Lower lobe of right lung (tissue), 2 donors: ENCODE measurements at regions not wholly inside any gene's neighbourhood (a gene's known extent, or its start where the extent isn't known, plus 50 kb on each side); places are given as distances from the start of the nearest gene placed in this dataset.

Experiments
- ATAC-seq, 2 donors: fragments of 200-7000 bp; cut with Tn5 transposase; one replicate each; pipeline ENCODE4 v1.9.1; 2020 to 2022; ENCODE audit warnings: mild to moderate bottlenecking in 2 of 2, moderate library complexity in 2 of 2
- DNase-seq: peaks from one replicate; pipeline ENCODE4 v3.0.0-alpha.2; 2020
- H3K27ac ChIP-seq: fragments of 200-600 bp; one replicate; pipeline ENCODE4 v1.8.0; 2022
- H3K27me3 ChIP-seq: fragments of 200-600 bp; one replicate; pipeline ENCODE4 v1.8.0; 2022; ENCODE audit warnings: low read depth
- H3K36me3 ChIP-seq: fragments of 200-600 bp; one replicate; pipeline ENCODE4 v1.8.0; 2022; ENCODE audit warnings: mild to moderate bottlenecking
- H3K4me1 ChIP-seq: fragments of 200-600 bp; one replicate; pipeline ENCODE4 v1.8.0; 2022
- H3K4me3 ChIP-seq: fragments of 200-600 bp; one replicate; pipeline ENCODE4 v1.8.0; 2022; ENCODE audit warnings: mild to moderate bottlenecking
- H3K9me3 ChIP-seq: fragments of 200-600 bp; one replicate; pipeline ENCODE4 v1.8.0; 2022
- intact Hi-C: fragments of 100-400 bp; cut with DNase I; formaldehyde crosslinking; loops from one replicate; pipeline ENCODE4 v1.11.0; 2022
- TF ChIP-seq, protein P1 (sequence below): fragments of 200-600 bp; IDR thresholded peaks from one replicate; pipeline ENCODE4 v1.8.0; 2022; ENCODE audit warnings: antibody characterized with exemption, mild to moderate bottlenecking
- donor health status: DM: no; HTN: yes; CAD: no; lungs with severe emphysema.

DNA sequence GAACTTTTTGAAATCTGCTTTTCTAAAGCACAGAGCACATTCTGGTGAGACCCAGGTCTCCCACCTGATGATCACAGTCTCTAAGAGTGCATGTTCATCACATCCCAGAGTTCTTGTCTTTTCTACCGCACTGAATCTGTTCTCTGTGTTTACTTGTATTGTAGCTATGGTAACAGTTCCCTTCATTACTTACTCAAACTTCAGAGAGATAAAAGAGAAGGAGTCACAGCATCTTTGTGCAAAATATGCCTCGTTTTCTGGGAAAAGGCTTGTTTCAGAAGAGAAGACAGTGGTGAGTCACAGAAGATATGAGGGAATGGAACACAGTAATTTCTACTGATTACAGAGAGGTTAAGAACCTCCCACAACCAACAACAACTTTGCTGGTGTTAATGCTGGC, 580.6 kb downstream of the PLA2G4A start:
- Histone ChIP-seq H3K4me3 (no peak overlapping the region), H3K9me3 (no peaks in the 10 kb centered on the region), H3K27me3 (no peaks in the 10 kb centered on the region), H3K36me3 (no peaks in the 10 kb centered on the region), H3K27ac (no peak overlapping the region), H3K4me1 (no peaks in the 10 kb centered on the region)
- DNase-seq: no peak
- ATAC-seq: no peak
- TF ChIP-seq, protein P1, sequence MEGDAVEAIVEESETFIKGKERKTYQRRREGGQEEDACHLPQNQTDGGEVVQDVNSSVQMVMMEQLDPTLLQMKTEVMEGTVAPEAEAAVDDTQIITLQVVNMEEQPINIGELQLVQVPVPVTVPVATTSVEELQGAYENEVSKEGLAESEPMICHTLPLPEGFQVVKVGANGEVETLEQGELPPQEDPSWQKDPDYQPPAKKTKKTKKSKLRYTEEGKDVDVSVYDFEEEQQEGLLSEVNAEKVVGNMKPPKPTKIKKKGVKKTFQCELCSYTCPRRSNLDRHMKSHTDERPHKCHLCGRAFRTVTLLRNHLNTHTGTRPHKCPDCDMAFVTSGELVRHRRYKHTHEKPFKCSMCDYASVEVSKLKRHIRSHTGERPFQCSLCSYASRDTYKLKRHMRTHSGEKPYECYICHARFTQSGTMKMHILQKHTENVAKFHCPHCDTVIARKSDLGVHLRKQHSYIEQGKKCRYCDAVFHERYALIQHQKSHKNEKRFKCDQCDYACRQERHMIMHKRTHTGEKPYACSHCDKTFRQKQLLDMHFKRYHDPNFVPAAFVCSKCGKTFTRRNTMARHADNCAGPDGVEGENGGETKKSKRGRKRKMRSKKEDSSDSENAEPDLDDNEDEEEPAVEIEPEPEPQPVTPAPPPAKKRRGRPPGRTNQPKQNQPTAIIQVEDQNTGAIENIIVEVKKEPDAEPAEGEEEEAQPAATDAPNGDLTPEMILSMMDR: no peak
- intact Hi-C loops: no loop called here

DNA sequence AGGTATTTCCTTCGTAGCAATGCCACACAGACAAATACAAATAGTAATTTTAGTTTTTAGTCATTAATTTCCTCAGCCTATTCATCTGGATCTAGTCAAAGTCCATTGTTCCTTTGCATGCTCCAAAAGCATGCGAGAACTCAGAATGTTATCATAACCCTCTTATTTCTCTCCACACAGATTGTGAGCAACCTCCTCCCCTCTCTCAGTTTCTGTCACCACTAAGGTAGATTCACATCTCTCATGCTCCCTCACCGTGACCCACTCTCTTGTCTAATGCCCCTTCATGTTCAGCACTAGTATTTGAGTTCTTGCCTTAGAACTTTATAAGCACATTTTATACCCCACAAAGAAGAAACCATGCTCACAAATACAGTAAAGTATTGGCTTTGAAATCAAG, 582.4 kb downstream of the PLA2G4A start:
- Histone ChIP-seq H3K9me3 (no peaks in the 10 kb centered on the region), H3K4me1 (no peaks in the 10 kb centered on the region), H3K27ac (no peak overlapping the region), H3K27me3 (no peaks in the 10 kb centered on the region), H3K4me3 (no peak overlapping the region), H3K36me3 (no peaks in the 10 kb centered on the region)
- TF ChIP-seq, protein P1: no peak
- intact Hi-C loops: no loop called here
- no peak for DNase-seq
- ATAC-seq: no peak

DNA sequence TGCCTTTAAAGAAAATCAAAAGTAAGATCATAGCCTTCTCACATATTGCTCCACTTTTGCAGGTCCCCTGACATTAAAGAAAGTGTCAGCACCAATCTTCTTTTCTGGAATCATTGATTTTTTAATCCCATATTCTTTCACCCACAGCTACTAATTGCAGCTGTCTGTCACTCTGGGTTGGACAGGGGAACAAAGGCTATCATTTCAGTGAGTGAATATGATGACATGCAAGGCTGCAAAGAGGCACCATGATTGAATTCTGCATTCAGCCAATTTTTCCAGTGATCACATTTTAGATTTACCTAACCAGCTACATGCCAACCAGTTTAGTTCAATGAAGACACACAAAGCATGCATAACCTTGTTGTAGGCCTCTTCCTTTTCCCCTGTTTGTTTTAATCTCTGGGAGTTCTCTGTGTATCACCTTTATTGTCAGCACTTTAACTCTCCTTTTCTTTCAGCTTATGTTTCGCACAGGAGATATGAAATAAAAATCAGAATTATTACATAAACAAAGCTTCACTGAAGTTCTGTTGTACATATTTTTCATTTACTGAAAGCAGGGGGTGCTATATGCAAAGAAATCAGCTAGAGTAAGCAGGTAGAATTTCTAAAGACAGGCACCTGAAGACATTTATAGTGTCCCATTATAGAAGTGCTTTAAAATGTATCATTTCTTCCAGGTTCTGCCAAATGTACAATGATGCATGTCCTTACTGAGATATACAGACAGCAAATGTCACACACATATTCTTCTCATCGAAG, 584.8 kb downstream of the PLA2G4A start:
- Histone ChIP-seq H3K4me3 (no peak overlapping the region), H3K27ac (no peak overlapping the region), H3K36me3 (no peaks in the 10 kb centered on the region), H3K9me3 (no peaks in the 10 kb centered on the region), H3K4me1 (no peaks in the 10 kb centered on the region), H3K27me3 (no peaks in the 10 kb centered on the region)
- intact Hi-C loops: no loop called here
- no peak for DNase-seq
- ATAC-seq: no peak
- TF ChIP-seq, protein P1: no peak

DNA sequence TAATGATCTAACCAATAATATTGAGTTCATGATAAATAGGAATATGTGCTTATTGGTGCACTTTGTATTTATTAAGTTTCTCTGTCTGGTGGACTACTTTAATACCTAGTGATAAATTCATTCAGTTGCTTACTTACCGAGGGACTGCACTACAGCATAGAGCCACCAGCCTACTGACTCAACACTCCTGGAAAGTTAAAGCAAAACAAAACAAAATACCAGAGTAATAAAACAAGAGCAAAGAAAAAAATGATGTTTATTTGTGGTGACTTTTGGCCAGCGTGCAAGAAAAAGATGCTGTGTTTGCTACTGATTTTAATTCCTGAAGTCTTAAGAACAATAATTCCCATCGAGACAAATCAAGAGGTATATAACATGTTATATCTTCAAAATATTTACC, 586.3 kb downstream of the PLA2G4A start:
- Histone ChIP-seq H3K27me3 (no peaks in the 10 kb centered on the region), H3K9me3 (no peaks in the 10 kb centered on the region), H3K4me1 (no peaks in the 10 kb centered on the region), H3K36me3 (no peaks in the 10 kb centered on the region), H3K4me3 (no peak overlapping the region), H3K27ac (no peak overlapping the region)
- ATAC-seq (no peak), DNase-seq (no peak)
- TF ChIP-seq, protein P1: no peak
- intact Hi-C loops: no loop called here

DNA sequence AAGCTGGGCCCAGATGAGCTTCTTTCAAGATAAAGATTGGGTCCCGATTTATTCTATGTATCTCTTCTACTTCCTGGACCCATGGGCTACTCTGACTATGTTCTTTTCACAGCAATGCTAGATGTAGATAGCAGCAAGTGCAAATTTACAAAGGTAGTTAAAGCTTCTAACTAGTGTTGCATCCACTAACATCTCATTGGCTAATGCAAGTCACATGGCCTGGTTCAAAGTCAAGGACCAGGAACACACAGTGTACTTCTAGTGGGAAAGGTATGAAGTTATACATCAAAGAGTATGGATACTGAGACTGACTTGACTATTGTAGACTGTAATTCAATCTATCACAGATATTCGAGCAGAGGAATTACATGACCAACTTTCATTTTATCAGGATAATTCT, 588.8 kb downstream of the PLA2G4A start:
- Histone ChIP-seq H3K4me1 (no peaks in the 10 kb centered on the region), H3K27ac (no peak overlapping the region), H3K9me3 (no peaks in the 10 kb centered on the region), H3K4me3 (no peak overlapping the region), H3K27me3 (no peaks in the 10 kb centered on the region), H3K36me3 (no peaks in the 10 kb centered on the region)
- ATAC-seq (no peak), DNase-seq (no peak)
- TF ChIP-seq, protein P1: no peak
- intact Hi-C loops: no loop called here
